ENCODE measurements at regions not wholly inside any gene's neighbourhood (a gene's known extent, or its start where the extent isn't known, plus 50 kb on each side); places are given as distances from the start of the nearest gene placed in this dataset.

GRCh38 chr22:35484651-35485556 lies 55.7 kb upstream of the RASD2 start:
- TF ChIP-seq MAX (IDR thresholded peaks at IDR 0.05; ENCODE audit: insufficient read depth, insufficient read length): no peak
- TF ChIP-seq POLR2AphosphoS5 (IDR thresholded peaks at IDR 0.05; ENCODE audit: insufficient read depth, low read depth, low read length): no peak
- TF ChIP-seq EZH2 (IDR thresholded peaks at IDR 0.05; ENCODE audit: borderline replicate concordance, low read depth, low read length, severe bottlenecking): no peak
- TF ChIP-seq CTCF (IDR thresholded peaks at IDR 0.05; ENCODE audit: extremely low read depth in 1 of 2, insufficient read depth in 1 of 2, low read depth in 1 of 2, low read length in 2 of 2): no peak
- TF ChIP-seq POLR2A (IDR thresholded peaks at IDR 0.05; ENCODE audit: low read depth, low read length): no peak
- TF ChIP-seq JUN (IDR thresholded peaks at IDR 0.05; ENCODE audit: borderline replicate concordance, insufficient read depth, insufficient read length, low read depth): no peak
- TF ChIP-seq MYC (IDR thresholded peaks at IDR 0.05; ENCODE audit: low read depth, low read length): no peak
- no peak for TF ChIP-seq GATA2 (IDR thresholded peaks at IDR 0.05; ENCODE audit: insufficient read depth, insufficient read length, low read depth, low read length)

Measured in endothelial cell of umbilical vein (primary cell).